Muscle layer of colon (tissue), 2 donors: ENCODE measurements at regions not wholly inside any gene's neighbourhood (a gene's known extent, or its start where the extent isn't known, plus 50 kb on each side); places are given as distances from the start of the nearest gene placed in this dataset.

Source experiments
- H3K27ac ChIP-seq: one replicate; pipeline ENCODE4 v1.7.0; 2013; ENCODE audit warnings: low read depth, mild to moderate bottlenecking, low read length, moderate library complexity
- H3K27me3 ChIP-seq, 2 donors: one replicate each; pipeline ENCODE4 v1.7.0; 2013; ENCODE audit warnings: low read length in 2 of 2, mild to moderate bottlenecking in 2 of 2; ENCODE audit not compliant: insufficient read depth in 2 of 2, control insufficient read depth in 1 of 2
- H3K36me3 ChIP-seq: one replicate; pipeline ENCODE4 v1.7.0; 2013; ENCODE audit warnings: mild to moderate bottlenecking, low read length; ENCODE audit not compliant: insufficient read depth
- H3K4me1 ChIP-seq: one replicate; pipeline ENCODE4 v1.7.0; 2013; ENCODE audit warnings: mild to moderate bottlenecking, low read length; ENCODE audit not compliant: insufficient read depth
- H3K4me3 ChIP-seq, 2 donors: one replicate each; pipeline ENCODE4 v1.7.0; 2013; ENCODE audit warnings: low read length in 2 of 2, low read depth in 1 of 2, mild to moderate bottlenecking in 1 of 2, moderate library complexity in 1 of 2
- H3K9ac ChIP-seq: one replicate; pipeline ENCODE4 v1.7.0; 2013; ENCODE audit warnings: low read length
- H3K9me3 ChIP-seq: one replicate; pipeline ENCODE4 v1.7.0; 2013; ENCODE audit warnings: mild to moderate bottlenecking, low read length
- donor health status: abdominal sarcoma.
- donor health status: Adenocarcinoma of cecum.

- Histone ChIP-seq H3K36me3 (no peaks in the 10 kb centered on the region), H3K4me3 (no peak overlapping the region), H3K9ac (no peak overlapping the region), H3K27ac (no peak overlapping the region), H3K4me1 (no peaks in the 10 kb centered on the region), H3K27me3 (no peaks in the 10 kb centered on the region), H3K9me3 (no peaks in the 10 kb centered on the region)
Measured at GRCh38 chr18:66731890-66732289, 128.0 kb upstream of the CDH19 start.

GRCh38 chr18:66729442-66730239 lies 125.8 kb upstream of the CDH19 start:
- no peaks in the 10 kb centered on the region for H3K27me3 ChIP-seq
- H3K36me3 ChIP-seq = no peaks in the 10 kb centered on the region
- no peak overlapping the region for H3K9ac ChIP-seq
- H3K4me1 ChIP-seq = no peaks in the 10 kb centered on the region
- no peak overlapping the region for H3K4me3 ChIP-seq
- H3K9me3 ChIP-seq = no peaks in the 10 kb centered on the region
- H3K27ac ChIP-seq = no peak overlapping the region

GRCh38 chr18:66728951-66729350 lies 125.1 kb upstream of the CDH19 start:
- no peaks in the 10 kb centered on the region for H3K36me3 ChIP-seq
- H3K4me1 ChIP-seq = no peaks in the 10 kb centered on the region

GRCh38 chr18:66727991-66728390 lies 124.1 kb upstream of the CDH19 start:
- no peaks in the 10 kb centered on the region for H3K36me3 ChIP-seq

More at GRCh38 chr18:66728951-66729350, 125.1 kb upstream of the CDH19 start:
- Histone ChIP-seq H3K27ac (no peak overlapping the region), H3K27me3 (no peaks in the 10 kb centered on the region), H3K9me3 (no peaks in the 10 kb centered on the region), H3K9ac (no peak overlapping the region), H3K4me3 (no peak overlapping the region)

GRCh38 chr18:66724664-66725356 lies 120.9 kb upstream of the CDH19 start:
- Histone ChIP-seq H3K27ac (no peak overlapping the region), H3K27me3 (no peaks in the 10 kb centered on the region), H3K9ac (no peak overlapping the region)

More at GRCh38 chr18:66727991-66728390, 124.1 kb upstream of the CDH19 start:
- Histone ChIP-seq H3K4me1 (no peaks in the 10 kb centered on the region), H3K9me3 (no peaks in the 10 kb centered on the region), H3K4me3 (no peak overlapping the region), H3K27ac (no peak overlapping the region), H3K9ac (no peak overlapping the region), H3K27me3 (no peaks in the 10 kb centered on the region)

GRCh38 chr18:66722671-66723070 lies 118.8 kb upstream of the CDH19 start:
- Histone ChIP-seq H3K27me3 (no peaks in the 10 kb centered on the region), H3K36me3 (no peaks in the 10 kb centered on the region), H3K4me1 (no peaks in the 10 kb centered on the region), H3K9ac (no peak overlapping the region), H3K27ac (no peak overlapping the region), H3K9me3 (no peaks in the 10 kb centered on the region), H3K4me3 (no peak overlapping the region)

More at GRCh38 chr18:66724664-66725356, 120.9 kb upstream of the CDH19 start:
- Histone ChIP-seq H3K4me1 (no peaks in the 10 kb centered on the region), H3K9me3 (no peaks in the 10 kb centered on the region), H3K4me3 (no peak overlapping the region), H3K36me3 (no peaks in the 10 kb centered on the region)

GRCh38 chr18:66708646-66709045 lies 104.8 kb upstream of the CDH19 start:
- Histone ChIP-seq H3K27ac (no peak overlapping the region), H3K9me3 (no peaks in the 10 kb centered on the region), H3K4me1 (no peaks in the 10 kb centered on the region), H3K36me3 (no peaks in the 10 kb centered on the region), H3K4me3 (no peak overlapping the region), H3K27me3 (no peaks in the 10 kb centered on the region), H3K9ac (no peak overlapping the region)

- Histone ChIP-seq H3K27me3 (no peaks in the 10 kb centered on the region), H3K9me3 (no peaks in the 10 kb centered on the region), H3K9ac (no peak overlapping the region), H3K27ac (no peak overlapping the region), H3K4me1 (no peaks in the 10 kb centered on the region), H3K36me3 (no peaks in the 10 kb centered on the region), H3K4me3 (no peak overlapping the region)
Measured at GRCh38 chr18:66707473-66707872, 103.6 kb upstream of the CDH19 start.

- H3K9ac ChIP-seq = no peak overlapping the region
- no peak overlapping the region for H3K4me3 ChIP-seq
- H3K27me3 ChIP-seq = no peaks in the 10 kb centered on the region
- no peaks in the 10 kb centered on the region for H3K9me3 ChIP-seq
- no peaks in the 10 kb centered on the region for H3K36me3 ChIP-seq
- no peaks in the 10 kb centered on the region for H3K4me1 ChIP-seq
- H3K27ac ChIP-seq = no peak overlapping the region
Measured at GRCh38 chr18:66695281-66695680, 91.4 kb upstream of the CDH19 start.

- Histone ChIP-seq H3K9me3 (no peaks in the 10 kb centered on the region), H3K27ac (no peak overlapping the region), H3K36me3 (no peaks in the 10 kb centered on the region), H3K4me1 (no peaks in the 10 kb centered on the region), H3K4me3 (no peak overlapping the region), H3K27me3 (no peaks in the 10 kb centered on the region), H3K9ac (no peak overlapping the region)
Measured at GRCh38 chr18:66694852-66695251, 91.0 kb upstream of the CDH19 start.

- Histone ChIP-seq H3K9me3 (no peaks in the 10 kb centered on the region), H3K9ac (no peak overlapping the region), H3K27me3 (no peaks in the 10 kb centered on the region), H3K36me3 (no peaks in the 10 kb centered on the region), H3K27ac (no peak overlapping the region), H3K4me1 (no peaks in the 10 kb centered on the region), H3K4me3 (no peak overlapping the region)
Measured at GRCh38 chr18:66687635-66688034, 83.7 kb upstream of the CDH19 start.
